ENCODE measurements at regions not wholly inside any gene's neighbourhood (a gene's known extent, or its start where the extent isn't known, plus 50 kb on each side); places are given as distances from the start of the nearest gene placed in this dataset.
A peak's percentile ranks its signal among the peaks of the same experiment; 100 is the strongest.

DNA sequence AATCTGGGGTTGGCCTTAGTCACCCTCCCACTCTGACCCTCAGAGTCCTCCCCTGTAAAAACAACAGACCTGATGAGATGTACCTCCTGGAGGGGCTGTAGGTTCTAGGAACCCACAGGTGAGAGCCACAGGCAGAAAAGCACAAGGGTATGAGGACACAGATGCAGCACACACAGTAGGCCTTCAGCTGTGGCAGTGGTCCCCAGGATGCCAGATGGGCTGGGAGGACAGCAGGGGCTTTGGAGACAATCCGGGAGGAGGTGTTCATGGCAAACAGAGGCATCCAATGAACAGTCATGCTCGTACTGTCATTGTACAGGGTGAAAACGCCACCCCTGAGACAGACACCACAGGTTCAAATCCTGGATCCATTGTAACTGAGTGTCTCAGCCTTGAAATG, 463.1 kb downstream of the MATN1 start:
- Histone ChIP-seq H3K27me3 (no peaks in the 10 kb centered on the region), H3K9me3 (no peaks in the 10 kb centered on the region), H3K36me3 (no peaks in the 10 kb centered on the region), H3K4me1 (no peaks in the 10 kb centered on the region), H3K27ac (no peak overlapping the region), H3K4me3 (no peak overlapping the region)
- intact Hi-C loops (cut with DNase I), result no loop called here
- peak in 1 of 2 donors; percentile 8 for DNase-seq (ENCODE audit: low spot score in 2 of 2)
- TF ChIP-seq, protein P1, sequence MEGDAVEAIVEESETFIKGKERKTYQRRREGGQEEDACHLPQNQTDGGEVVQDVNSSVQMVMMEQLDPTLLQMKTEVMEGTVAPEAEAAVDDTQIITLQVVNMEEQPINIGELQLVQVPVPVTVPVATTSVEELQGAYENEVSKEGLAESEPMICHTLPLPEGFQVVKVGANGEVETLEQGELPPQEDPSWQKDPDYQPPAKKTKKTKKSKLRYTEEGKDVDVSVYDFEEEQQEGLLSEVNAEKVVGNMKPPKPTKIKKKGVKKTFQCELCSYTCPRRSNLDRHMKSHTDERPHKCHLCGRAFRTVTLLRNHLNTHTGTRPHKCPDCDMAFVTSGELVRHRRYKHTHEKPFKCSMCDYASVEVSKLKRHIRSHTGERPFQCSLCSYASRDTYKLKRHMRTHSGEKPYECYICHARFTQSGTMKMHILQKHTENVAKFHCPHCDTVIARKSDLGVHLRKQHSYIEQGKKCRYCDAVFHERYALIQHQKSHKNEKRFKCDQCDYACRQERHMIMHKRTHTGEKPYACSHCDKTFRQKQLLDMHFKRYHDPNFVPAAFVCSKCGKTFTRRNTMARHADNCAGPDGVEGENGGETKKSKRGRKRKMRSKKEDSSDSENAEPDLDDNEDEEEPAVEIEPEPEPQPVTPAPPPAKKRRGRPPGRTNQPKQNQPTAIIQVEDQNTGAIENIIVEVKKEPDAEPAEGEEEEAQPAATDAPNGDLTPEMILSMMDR (IDR thresholded peaks at IDR 0.05), result no peak

DNA sequence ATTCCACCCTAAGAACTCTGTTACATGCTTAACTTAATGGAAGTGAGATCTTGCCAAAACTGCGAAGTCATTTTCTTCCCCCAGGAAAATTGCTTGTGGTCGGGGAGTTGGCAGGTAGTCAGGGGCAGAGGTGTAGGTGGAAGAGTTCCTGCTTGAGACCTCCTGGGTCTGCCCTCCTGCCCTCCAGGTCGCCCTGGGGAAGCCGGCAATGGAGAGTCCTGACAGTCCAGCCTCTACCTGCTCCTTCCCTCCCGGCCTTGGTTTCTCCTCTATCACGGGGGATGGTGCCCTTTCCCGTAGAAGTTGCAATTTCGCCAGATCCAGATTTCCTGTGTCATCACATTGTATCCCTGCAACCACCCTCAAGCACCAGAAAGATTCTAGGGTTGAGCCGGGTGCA, 463.8 kb downstream of the MATN1 start:
- Histone ChIP-seq H3K4me3 (no peak overlapping the region), H3K4me1 (no peaks in the 10 kb centered on the region), H3K27me3 (no peaks in the 10 kb centered on the region), H3K36me3 (no peaks in the 10 kb centered on the region), H3K9me3 (no peaks in the 10 kb centered on the region), H3K27ac (no peak overlapping the region)
- TF ChIP-seq, protein P1 (IDR thresholded peaks at IDR 0.05), result no peak
- intact Hi-C loops (cut with DNase I), result no loop called here
- DNase-seq (ENCODE audit: low spot score in 2 of 2), result peak in 1 of 2 donors; percentile 25

DNA sequence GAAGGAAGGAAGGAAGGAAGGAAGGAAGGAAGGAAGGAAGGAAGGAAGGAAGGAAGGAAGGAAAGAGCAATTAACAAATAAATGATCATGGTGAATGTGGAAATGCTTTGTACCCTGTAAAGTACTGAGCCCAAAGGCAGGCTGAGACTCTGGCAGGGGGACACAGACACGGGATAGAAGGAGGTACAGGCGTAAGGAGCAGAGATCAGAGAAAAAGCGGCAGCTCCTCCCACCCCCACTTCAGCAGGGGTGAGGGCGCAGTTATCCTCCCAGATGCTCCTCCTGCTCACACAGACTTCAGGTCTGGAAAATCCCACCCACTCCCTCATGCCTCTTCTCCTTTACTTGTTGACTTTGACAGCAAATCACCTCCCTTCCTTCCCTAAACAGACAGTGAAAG, 464.5 kb downstream of the MATN1 start:
- TF ChIP-seq, protein P1 (IDR thresholded peaks at IDR 0.05), result no peak
- no peak overlapping the region for H3K4me3 ChIP-seq
- no peak overlapping the region for H3K27ac ChIP-seq
- no peaks in the 10 kb centered on the region for H3K27me3 ChIP-seq
- H3K4me1 ChIP-seq, result no peaks in the 10 kb centered on the region
- H3K9me3 ChIP-seq, result no peaks in the 10 kb centered on the region
- intact Hi-C loops (cut with DNase I), result no loop called here
- DNase-seq (ENCODE audit: low spot score in 2 of 2), result peak in 1 of 2 donors; percentile 25
- no peaks in the 10 kb centered on the region for H3K36me3 ChIP-seq

DNA sequence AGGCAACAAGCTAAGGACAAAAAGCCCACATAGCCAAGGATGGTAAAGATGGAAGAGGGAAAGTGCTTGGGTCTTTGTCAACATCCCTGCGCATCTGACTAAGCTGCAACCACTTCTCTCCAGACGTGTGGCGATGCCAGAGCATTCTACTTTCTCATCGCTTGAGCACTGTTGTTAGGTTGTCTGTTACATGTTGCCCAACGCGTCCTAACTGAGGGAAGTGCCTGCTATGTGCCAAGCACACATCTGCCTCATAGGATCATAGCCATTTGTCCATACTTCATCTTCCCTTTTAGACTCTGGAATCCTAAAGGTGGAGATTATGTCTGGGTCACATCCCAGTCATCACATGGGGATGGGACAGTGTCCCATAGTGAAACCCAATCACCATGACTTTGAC, 464.9 kb downstream of the MATN1 start:
- H3K27me3 ChIP-seq, result no peaks in the 10 kb centered on the region
- H3K36me3 ChIP-seq, result no peaks in the 10 kb centered on the region
- peak in 1 of 2 donors; percentile 3 for DNase-seq (ENCODE audit: low spot score in 2 of 2)

DNA sequence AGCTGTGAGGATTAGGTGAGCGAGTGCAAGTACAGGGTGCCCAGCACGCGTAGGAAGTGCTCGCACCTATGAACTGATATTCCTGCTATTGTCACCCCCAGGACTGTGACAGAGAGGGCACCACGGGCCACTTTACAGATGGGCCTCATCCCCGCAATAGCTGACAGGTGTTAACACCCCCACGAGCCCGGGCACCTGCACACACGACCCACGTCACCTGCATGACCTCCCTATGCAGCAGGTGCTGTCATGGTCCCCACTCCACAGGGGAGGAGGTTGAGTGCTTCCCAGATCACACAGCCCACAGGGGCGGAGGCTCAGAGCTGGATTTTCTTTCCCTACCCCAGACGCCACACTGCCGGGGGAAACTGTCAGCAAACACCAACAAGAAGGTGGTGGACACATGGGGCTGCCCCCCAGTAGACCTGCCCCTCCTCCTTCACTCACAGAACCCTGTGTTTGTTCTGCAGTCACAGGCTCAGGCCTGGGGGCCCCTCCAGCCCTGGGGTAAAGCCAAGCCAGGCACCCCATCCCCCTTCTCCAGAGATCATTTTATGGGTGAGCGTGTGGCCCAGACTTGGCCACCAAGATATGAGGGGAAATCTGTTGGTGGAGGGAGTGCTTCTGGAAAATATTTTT, 465.5 kb downstream of the MATN1 start:
- H3K4me1 ChIP-seq, result no peaks in the 10 kb centered on the region
- no peak overlapping the region for H3K4me3 ChIP-seq
- peak in 1 of 2 donors; percentile 56 for DNase-seq (ENCODE audit: low spot score in 2 of 2)
- intact Hi-C loops (cut with DNase I), result no loop called here
- no peaks in the 10 kb centered on the region for H3K9me3 ChIP-seq
- no peaks in the 10 kb centered on the region for H3K36me3 ChIP-seq
- no peak overlapping the region for H3K27ac ChIP-seq
- TF ChIP-seq, protein P1 (IDR thresholded peaks at IDR 0.05), result no peak
- no peaks in the 10 kb centered on the region for H3K27me3 ChIP-seq

More for the DNA sequence above, 464.9 kb downstream of the MATN1 start:
- Histone ChIP-seq H3K27ac (no peak overlapping the region), H3K9me3 (no peaks in the 10 kb centered on the region), H3K4me1 (no peaks in the 10 kb centered on the region), H3K4me3 (no peak overlapping the region)
- intact Hi-C loops (cut with DNase I), result no loop called here
- TF ChIP-seq, protein P1 (IDR thresholded peaks at IDR 0.05), result no peak

DNA sequence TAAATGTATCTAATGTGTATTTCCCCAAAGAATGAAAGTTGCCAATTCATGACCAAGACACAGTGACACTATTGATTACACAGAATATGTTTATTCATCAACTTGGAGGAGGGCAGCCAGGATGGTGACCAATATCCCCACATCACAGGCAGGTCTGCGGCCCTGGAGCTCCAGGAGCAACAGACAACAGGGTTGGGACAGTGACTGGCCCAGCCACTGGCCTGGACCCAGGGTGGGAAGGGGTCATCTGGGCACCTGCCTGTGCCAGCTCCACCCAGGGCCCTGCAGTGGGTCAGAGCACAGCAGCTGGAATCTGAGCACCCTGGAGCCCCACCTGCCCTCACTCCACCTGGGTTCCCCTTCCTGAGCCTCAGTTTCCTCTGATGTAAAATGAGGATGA, 466.1 kb downstream of the MATN1 start:
- intact Hi-C loops (cut with DNase I), result no loop called here
- no peak overlapping the region for H3K4me3 ChIP-seq
- peak in 1 of 2 donors; percentile 39 for DNase-seq (ENCODE audit: low spot score in 2 of 2)
- no peaks in the 10 kb centered on the region for H3K4me1 ChIP-seq
- TF ChIP-seq, protein P1 (IDR thresholded peaks at IDR 0.05), result no peak
- H3K36me3 ChIP-seq, result no peaks in the 10 kb centered on the region
- H3K27me3 ChIP-seq, result no peaks in the 10 kb centered on the region
- no peak overlapping the region for H3K27ac ChIP-seq
- H3K9me3 ChIP-seq, result no peaks in the 10 kb centered on the region
